NCI-H1092 (cell line): ENCODE measurements at regions not wholly inside any gene's neighbourhood (a gene's known extent, or its start where the extent isn't known, plus 50 kb on each side); places are given as distances from the start of the nearest gene placed in this dataset.
A peak's percentile ranks its signal among the peaks of the same experiment; 100 is the strongest.

Source experiments
- DNase-seq: peaks from one replicate; lab custom pipeline; 2025; lab: John Stamatoyannopoulos, UW

GRCh38 chr3:44020143-44020542, 221.5 kb upstream of the TOPAZ1 start:
- DNase-seq, result no peak

- DNase-seq, result no peak
Measured at GRCh38 chr3:44021651-44022594, 219.8 kb upstream of the TOPAZ1 start.

GRCh38 chr3:44023961-44024593, 217.6 kb upstream of the TOPAZ1 start:
- DNase-seq, result no peak

GRCh38 chr3:44026220-44026865, 215.3 kb upstream of the TOPAZ1 start:
- no peak for DNase-seq

- no peak for DNase-seq
Measured at GRCh38 chr3:44029100-44029499, 212.6 kb upstream of the TOPAZ1 start.

- DNase-seq, result no peak
Measured at GRCh38 chr3:44030285-44030684, 211.4 kb upstream of the TOPAZ1 start.

GRCh38 chr3:44030687-44031305, 210.9 kb upstream of the TOPAZ1 start:
- DNase-seq, result no peak

GRCh38 chr3:44031387-44032380, 210.0 kb upstream of the TOPAZ1 start:
- DNase-seq, result no peak

- DNase-seq, result no peak
Measured at GRCh38 chr3:44032487-44032886, 209.2 kb upstream of the TOPAZ1 start.

GRCh38 chr3:44033123-44033522, 208.6 kb upstream of the TOPAZ1 start:
- DNase-seq, result no peak

- DNase-seq, result no peak
Measured at GRCh38 chr3:44036850-44037249, 204.8 kb upstream of the TOPAZ1 start.

GRCh38 chr3:44039006-44039405, 202.7 kb upstream of the TOPAZ1 start:
- no peak for DNase-seq

GRCh38 chr3:44041726-44042125, 200.0 kb upstream of the TOPAZ1 start:
- DNase-seq, result no peak

GRCh38 chr3:44042772-44043171, 198.9 kb upstream of the TOPAZ1 start:
- DNase-seq, result no peak

GRCh38 chr3:44045476-44046275, 196.0 kb upstream of the TOPAZ1 start:
- peak; percentile 72 for DNase-seq

GRCh38 chr3:44047796-44048195, 193.9 kb upstream of the TOPAZ1 start:
- DNase-seq, result no peak

GRCh38 chr3:44048196-44048924, 193.3 kb upstream of the TOPAZ1 start:
- no peak for DNase-seq

GRCh38 chr3:44048949-44049348, 192.7 kb upstream of the TOPAZ1 start:
- DNase-seq, result no peak

- no peak for DNase-seq
Measured at GRCh38 chr3:44050101-44050500, 191.6 kb upstream of the TOPAZ1 start.

- DNase-seq, result no peak
Measured at GRCh38 chr3:44050867-44051266, 190.8 kb upstream of the TOPAZ1 start.
